HEK293T (cell line): ENCODE measurements at regions not wholly inside any gene's neighbourhood (a gene's known extent, or its start where the extent isn't known, plus 50 kb on each side); places are given as distances from the start of the nearest gene placed in this dataset.

Experiments
- FOXA1 ChIP-seq: fragments of 450-650 bp; IDR thresholded peaks from 2 replicates; pipeline ENCODE4 v1.6.1; 2016; ENCODE audit warnings: mild to moderate bottlenecking
- FOXK2 ChIP-seq: fragments of 450-650 bp; IDR thresholded peaks from 2 replicates; pipeline ENCODE4 v1.6.1; 2016; ENCODE audit warnings: mild to moderate bottlenecking
- FOXM1 ChIP-seq: fragments of 450-650 bp; IDR thresholded peaks from 2 replicates; pipeline ENCODE4 v1.6.1; 2017; ENCODE audit warnings: mild to moderate bottlenecking, borderline replicate concordance
- NFRKB ChIP-seq: fragments of 450-650 bp; IDR thresholded peaks from 2 replicates; pipeline ENCODE4 v1.6.1; 2016; ENCODE audit warnings: mild to moderate bottlenecking, moderate library complexity
- SP1 ChIP-seq: fragments of 450-650 bp; IDR thresholded peaks from 2 replicates; pipeline ENCODE4 v1.6.1; 2017
- SUZ12 ChIP-seq: fragments of 450-650 bp; IDR thresholded peaks from 2 replicates; pipeline ENCODE4 v1.6.1; 2016; ENCODE audit warnings: mild to moderate bottlenecking
- TARDBP ChIP-seq: fragments of 450-650 bp; IDR thresholded peaks from 2 replicates; pipeline ENCODE4 v1.6.1; 2016

DNA sequence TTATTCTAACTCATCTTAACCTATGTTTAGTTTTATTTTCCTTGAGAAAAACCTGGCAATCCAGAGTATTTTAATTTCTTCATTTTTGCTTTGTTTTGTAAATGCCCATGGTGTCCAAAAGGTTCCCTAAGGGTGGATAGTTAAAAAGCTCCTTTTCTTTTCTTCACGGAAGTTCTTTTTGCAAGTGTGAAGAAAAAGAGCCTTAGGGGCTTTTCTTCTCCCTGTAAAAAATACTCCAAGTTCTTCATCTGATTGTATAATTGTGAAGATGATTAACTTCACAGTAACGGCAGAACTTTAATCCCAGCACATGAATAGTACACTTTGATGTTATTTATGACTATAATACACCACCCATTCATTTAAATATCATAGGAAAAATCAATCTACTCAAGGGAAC, 530.2 kb upstream of the LINC00305 start:
- no peak for TF ChIP-seq TARDBP
- no peak for TF ChIP-seq FOXM1
- TF ChIP-seq NFRKB, result no peak
- TF ChIP-seq FOXA1, result no peak
- TF ChIP-seq FOXK2, result no peak
- no peak for TF ChIP-seq SP1
- no peak for TF ChIP-seq SUZ12
